ENCODE measurements at regions not wholly inside any gene's neighbourhood (a gene's known extent, or its start where the extent isn't known, plus 50 kb on each side); places are given as distances from the start of the nearest gene placed in this dataset.

DNA sequence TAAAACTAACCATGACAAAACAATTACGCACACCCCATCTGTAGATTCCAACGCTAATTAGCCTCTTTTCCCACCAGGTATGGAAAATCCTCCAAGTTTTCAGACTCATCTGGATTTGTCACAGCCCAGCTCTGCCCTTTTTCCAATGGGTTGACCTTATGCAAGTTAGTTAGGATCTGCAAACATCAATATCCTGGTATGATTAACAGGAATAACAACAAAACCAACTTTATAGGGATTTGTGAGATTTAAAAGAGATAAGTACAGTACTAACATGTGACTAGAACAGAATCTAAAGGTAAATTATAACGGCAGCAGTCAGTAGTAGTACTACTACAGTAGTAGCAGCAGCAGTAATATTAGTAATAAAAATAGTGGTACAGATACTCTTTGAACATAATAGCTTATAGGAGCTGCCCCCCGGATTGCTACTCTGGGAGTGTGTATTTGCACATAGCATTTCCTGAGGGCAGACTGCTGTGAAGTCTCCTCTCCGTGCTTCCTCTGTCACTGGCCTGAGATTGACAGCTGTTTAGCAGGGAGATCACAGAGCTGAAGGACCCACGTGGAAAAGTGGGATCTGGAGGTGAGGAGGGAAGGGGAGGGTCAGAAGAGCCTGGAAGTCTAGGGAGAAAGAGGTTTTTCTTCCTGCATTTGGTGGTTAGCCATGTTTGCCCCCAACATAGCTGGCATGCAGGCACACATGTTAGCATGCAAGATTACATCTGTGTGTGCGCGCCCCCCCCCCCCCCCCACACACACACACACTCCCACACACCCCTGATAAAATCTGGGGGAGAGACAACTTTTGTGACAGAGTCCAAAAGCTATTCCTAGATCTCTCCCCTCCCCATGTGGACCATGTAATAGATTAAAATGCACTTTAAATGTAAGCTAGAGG lies 73.3 kb upstream of the FAM171A1 start:
- Mint-ChIP-seq H3K9me3 (no peaks in the 10 kb centered on the region), H3K27ac (no peak overlapping the region), H3K36me3 (no peaks in the 10 kb centered on the region), H3K4me1 (ENCODE audit: low read depth) (peaks cover 4% of the 10 kb centered on the region), H3K4me3 (no peak overlapping the region), H3K27me3 (peaks cover 22% of the 10 kb centered on the region)
- ChIA-PET POLR2A (interaction anchor here (0.6 kb wide), 1 partner anchor 145 kb away, joined by 3 read pairs; no protein-coding TSS in a partner anchor), CTCF (interaction anchor here (1.0 to 2.0 kb wide), 2 partner anchors 11 to 24 kb away, joined by 3 to 6 read pairs; no protein-coding TSS in a partner anchor)
- DNase-seq = no peak
- intact Hi-C loops (cut with micrococcal nuclease) = no loop called here

DNA sequence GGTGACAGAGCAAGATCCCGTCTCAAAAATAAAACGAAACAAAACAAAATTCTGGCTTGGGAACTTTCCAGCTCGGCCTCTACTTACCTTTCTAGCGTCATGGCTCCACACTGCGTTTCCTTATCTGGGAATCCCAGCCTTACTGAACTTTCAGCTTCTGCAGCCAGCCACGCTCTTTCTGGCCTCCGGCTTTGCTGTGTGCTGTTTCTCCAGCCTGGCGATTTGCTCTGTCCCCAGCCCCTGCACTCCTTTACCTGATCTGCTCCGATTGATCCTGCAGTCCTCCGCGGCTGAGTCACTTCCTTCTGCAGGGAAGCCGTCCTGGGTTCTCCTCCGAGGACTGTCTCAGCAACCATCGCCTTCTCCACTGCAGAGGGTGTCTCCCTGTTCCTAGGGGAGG lies 71.0 kb upstream of the FAM171A1 start:
- H3K4me3 Mint-ChIP-seq = no peak overlapping the region
- H3K4me1 Mint-ChIP-seq (ENCODE audit: low read depth) = peaks cover 5% of the 10 kb centered on the region
- no peak for DNase-seq
- intact Hi-C loops (cut with micrococcal nuclease) = no loop called here
- ChIA-PET POLR2A (no interaction called here), CTCF (no interaction called here)
- H3K9me3 Mint-ChIP-seq = no peaks in the 10 kb centered on the region
- H3K36me3 Mint-ChIP-seq = no peaks in the 10 kb centered on the region
- no peak overlapping the region for H3K27ac Mint-ChIP-seq
- H3K27me3 Mint-ChIP-seq = peaks cover 30% of the 10 kb centered on the region

DNA sequence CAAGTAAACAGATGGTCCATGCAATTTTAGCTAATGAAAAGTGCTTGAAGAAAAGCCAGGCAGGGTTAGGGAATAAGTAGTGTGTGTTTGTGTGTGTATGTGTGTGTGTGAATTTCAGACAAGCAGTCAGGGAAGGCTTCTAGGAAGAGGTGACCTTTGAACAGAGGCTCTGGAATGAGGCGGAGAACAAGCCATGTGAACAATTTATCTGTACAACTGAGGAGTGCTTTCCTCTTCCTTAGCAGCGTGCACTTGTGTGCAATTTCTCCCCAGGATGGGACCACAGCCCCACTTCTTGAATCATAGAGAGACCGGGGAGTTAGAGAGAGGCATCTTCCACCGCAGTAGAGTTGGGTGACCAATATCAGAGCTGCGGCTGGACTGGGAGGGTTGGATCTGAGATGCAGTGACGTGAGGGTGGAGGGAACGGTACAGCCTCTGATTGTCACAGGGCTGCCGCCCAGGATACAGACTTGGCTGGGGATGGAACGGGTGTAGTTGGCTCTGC lies 69.2 kb upstream of the FAM171A1 start:
- DNase-seq = no peak

DNA sequence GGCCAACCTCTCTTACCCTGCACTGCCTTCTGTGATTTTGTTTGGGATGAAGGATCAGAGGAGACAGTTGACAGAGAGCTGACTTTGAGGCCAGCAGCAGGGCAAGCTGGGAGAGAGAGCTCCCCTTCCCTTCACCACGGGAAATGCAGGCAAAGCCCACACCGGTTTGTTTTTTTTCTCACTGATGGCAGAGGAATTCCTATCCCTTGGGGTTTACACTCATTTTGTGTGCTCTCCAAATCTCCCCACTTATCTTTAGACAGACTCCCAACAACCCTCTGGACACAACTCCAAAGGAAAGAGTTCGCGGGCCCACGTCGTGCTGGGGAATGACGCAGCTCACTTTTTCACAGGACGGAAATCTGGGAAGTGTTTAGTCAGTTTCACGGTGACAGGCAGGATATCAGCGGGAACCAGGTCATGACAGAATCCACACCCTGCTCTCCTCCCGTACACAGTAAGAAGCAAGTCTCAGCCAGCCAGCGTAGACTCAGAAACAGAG lies 68.3 kb upstream of the FAM171A1 start:
- H3K36me3 Mint-ChIP-seq = no peaks in the 10 kb centered on the region
- ChIA-PET CTCF (interaction anchor here (1.0 to 1.2 kb wide), 2 partner anchors 10 to 148 kb away, joined by 3 to 6 read pairs; no protein-coding TSS in a partner anchor), POLR2A (no interaction called here)
- no peak for DNase-seq
- peaks cover 9% of the 10 kb centered on the region for H3K4me1 Mint-ChIP-seq (ENCODE audit: low read depth)
- intact Hi-C loops (cut with micrococcal nuclease) = loop anchor here (10.0 kb wide), 1 partner anchor 385 kb away; no protein-coding TSS in a partner anchor
- H3K27me3 Mint-ChIP-seq = peaks cover 32% of the 10 kb centered on the region
- no peak overlapping the region for H3K27ac Mint-ChIP-seq
- no peak overlapping the region for H3K4me3 Mint-ChIP-seq
- H3K9me3 Mint-ChIP-seq = no peaks in the 10 kb centered on the region

More for the DNA sequence above, 69.2 kb upstream of the FAM171A1 start:
- H3K27me3 Mint-ChIP-seq = peaks cover 36% of the 10 kb centered on the region
- no peaks in the 10 kb centered on the region for H3K36me3 Mint-ChIP-seq
- H3K27ac Mint-ChIP-seq = no peak overlapping the region
- ChIA-PET CTCF (interaction anchor here (1.1 to 1.2 kb wide), 2 partner anchors 11 to 20 kb away, joined by 4 to 6 read pairs; no protein-coding TSS in a partner anchor), POLR2A (no interaction called here)
- H3K4me3 Mint-ChIP-seq = no peak overlapping the region
- H3K4me1 Mint-ChIP-seq (ENCODE audit: low read depth) = peaks cover 5% of the 10 kb centered on the region
- H3K9me3 Mint-ChIP-seq = no peaks in the 10 kb centered on the region
- intact Hi-C loops (cut with micrococcal nuclease) = no loop called here

DNA sequence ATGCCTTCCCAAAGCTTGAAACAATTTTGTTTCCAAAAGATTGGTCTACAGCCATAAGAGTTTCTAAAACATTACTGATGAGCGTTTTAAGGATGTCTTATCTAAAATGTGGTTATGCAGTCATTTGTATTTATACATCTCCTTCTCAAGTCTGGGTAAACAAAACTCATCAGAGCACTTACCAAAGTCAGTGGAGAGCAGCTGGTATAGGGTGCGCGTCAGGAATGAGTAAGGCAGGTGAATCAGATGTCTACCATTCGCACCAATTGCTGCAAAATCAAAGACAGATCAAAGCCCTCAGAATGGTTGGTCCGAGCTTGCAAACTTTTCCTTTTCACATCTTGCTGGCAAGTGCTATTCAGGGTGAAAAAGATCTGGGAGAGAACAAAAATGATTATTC lies 65.6 kb upstream of the FAM171A1 start:
- Mint-ChIP-seq H3K4me3 (no peak overlapping the region), H3K9me3 (no peaks in the 10 kb centered on the region), H3K27me3 (peaks cover 32% of the 10 kb centered on the region), H3K36me3 (no peaks in the 10 kb centered on the region), H3K27ac (no peak overlapping the region), H3K4me1 (ENCODE audit: low read depth) (peaks cover 9% of the 10 kb centered on the region)
- intact Hi-C loops (cut with micrococcal nuclease) = loop anchor here (10.0 kb wide), 1 partner anchor 388 kb away; no protein-coding TSS in a partner anchor
- ChIA-PET POLR2A (no interaction called here), CTCF (no interaction called here)
- DNase-seq = no peak

DNA sequence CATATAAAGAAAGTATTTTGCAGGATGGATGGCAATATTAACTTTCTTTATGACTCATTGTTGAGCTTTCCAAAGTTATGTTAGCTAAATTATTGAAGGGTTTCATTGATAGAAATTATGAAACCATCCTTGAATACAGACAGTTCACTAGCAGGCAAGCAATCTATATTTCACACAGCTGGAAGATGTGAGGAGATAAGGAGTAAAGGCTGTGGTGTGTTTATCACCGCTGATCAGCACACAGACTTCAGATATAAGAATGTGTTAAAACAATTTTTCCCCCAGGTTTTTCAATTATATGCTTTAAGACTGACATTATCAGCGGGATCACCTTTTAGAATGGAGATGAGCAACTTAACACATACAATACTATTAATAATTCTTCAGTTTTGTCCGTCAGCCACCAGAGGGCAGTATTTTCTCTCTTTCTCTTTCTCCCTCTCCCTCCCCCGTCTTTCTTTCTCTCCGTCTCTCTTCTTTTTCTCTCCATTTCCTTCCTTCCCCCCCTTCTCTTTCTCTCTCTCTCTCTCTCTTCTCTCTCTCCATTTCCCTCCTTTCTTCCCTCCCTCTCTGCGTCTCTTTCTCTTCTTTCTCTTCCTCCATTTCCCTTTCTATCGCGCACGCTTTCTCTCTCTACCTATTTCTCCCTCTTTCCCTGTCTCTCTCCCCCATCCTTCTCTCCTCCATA lies 62.9 kb upstream of the FAM171A1 start:
- Mint-ChIP-seq H3K27me3 (peaks cover 17% of the 10 kb centered on the region), H3K27ac (no peak overlapping the region), H3K4me1 (ENCODE audit: low read depth) (peaks cover 3% of the 10 kb centered on the region), H3K36me3 (no peaks in the 10 kb centered on the region), H3K9me3 (no peaks in the 10 kb centered on the region), H3K4me3 (peak overlapping the region; percentile 48)
- intact Hi-C loops (cut with micrococcal nuclease) = loop anchor here (5.0 to 10.0 kb wide), 3 partner anchors 293 to 391 kb away; no protein-coding TSS in a partner anchor
- DNase-seq = peak; percentile 14
- POLR2A ChIA-PET = no interaction called here
- CTCF ChIA-PET = interaction anchor here (0.7 to 1.5 kb wide), 12 partner anchors 9 to 311 kb away, joined by 3 to 11 read pairs (median 3); partner anchors contain the start of gene ITGA8

DNA sequence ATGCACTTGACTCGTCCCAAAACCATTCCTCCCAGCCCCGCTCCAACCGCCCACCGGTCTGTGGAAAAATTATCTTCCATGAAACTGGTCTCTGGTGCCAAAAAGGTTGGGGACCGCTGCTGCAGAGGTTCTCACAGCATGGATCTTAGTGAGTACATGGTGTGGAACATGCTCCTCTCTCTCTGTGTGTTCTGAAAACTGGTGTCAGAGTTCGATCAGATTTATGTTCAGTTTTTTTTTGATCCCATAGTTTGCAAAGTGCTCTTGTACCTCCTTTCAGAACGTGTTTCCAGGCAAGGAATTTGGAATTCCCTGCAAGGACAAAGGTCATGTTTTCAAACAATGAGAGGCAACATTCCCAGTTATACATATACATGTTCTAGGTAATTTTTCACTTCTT lies 61.2 kb upstream of the FAM171A1 start:
- H3K9me3 Mint-ChIP-seq = no peaks in the 10 kb centered on the region
- peaks cover 12% of the 10 kb centered on the region for H3K27me3 Mint-ChIP-seq
- ChIA-PET CTCF (no interaction called here), POLR2A (no interaction called here)
- H3K36me3 Mint-ChIP-seq = no peaks in the 10 kb centered on the region
- H3K4me1 Mint-ChIP-seq (ENCODE audit: low read depth) = peaks cover 3% of the 10 kb centered on the region
- intact Hi-C loops (cut with micrococcal nuclease) = loop anchor here (5.0 to 10.0 kb wide), 3 partner anchors 295 to 393 kb away; no protein-coding TSS in a partner anchor
- no peak overlapping the region for H3K27ac Mint-ChIP-seq
- no peak overlapping the region for H3K4me3 Mint-ChIP-seq
- no peak for DNase-seq

DNA sequence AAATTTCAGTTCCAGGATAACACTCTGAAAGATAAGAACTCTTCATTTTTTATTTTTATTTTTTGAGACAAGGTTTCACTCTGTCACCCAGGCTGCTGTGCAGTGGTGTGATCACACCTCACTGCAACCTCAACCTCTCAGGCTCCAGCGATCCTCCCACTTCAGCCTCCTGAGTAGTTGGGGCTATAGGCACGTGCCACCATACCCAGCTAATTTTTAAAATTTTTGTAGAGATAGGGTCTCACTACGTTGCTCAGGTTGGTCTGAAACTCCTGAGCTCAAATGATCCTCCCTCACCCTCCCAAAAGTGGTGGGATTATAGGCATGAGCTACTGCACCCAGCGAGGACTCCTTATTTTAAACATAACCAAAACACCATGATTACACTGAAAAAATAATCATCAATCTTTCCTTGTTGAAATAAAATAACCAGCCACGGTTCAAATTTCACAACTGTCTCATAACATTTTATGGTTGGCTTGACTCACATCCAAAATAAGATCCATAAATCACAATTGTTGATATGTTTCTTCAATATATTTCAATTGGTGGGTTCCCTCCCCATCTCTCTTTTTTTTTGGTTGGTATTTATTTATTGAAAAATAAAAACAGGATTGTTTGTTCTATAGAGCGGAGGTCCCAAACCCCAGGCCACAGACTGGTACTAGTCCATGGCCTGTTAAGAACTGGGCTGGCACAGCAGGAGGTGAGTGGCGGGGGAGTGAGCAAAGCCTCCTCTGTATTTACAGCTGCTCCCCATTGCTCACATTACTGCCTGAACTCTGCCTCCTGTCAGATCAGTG lies 60.1 kb upstream of the FAM171A1 start:
- intact Hi-C loops (cut with micrococcal nuclease) = loop anchor here (5.0 to 10.0 kb wide), 3 partner anchors 296 to 394 kb away; no protein-coding TSS in a partner anchor
- H3K9me3 Mint-ChIP-seq = no peaks in the 10 kb centered on the region
- POLR2A ChIA-PET = no interaction called here

DNA sequence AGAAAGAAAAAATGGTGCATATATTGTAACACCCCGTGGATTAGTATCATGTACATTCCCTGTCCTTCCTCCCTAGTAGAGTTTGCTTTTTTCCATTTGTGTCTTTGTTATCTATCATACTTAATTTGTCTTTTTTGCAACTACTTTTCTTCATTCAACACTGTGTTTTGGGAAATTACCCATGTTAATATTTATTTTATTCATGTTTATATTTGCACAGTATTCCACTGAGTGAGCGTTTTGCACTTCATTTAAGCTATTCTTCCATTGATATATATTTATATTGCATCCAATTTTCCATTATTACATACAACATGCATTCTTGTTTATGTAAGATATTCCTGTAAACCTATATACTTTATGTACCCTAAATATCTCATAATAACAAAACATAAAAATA lies 57.6 kb upstream of the FAM171A1 start:
- no peak overlapping the region for H3K27ac Mint-ChIP-seq
- CTCF ChIA-PET = interaction anchor here (0.6 to 1.9 kb wide), 2 partner anchors 11 to 93 kb away, joined by 3 to 6 read pairs; no protein-coding TSS in a partner anchor
- H3K36me3 Mint-ChIP-seq = no peaks in the 10 kb centered on the region
- H3K4me1 Mint-ChIP-seq (ENCODE audit: low read depth) = no peaks in the 10 kb centered on the region
- H3K9me3 Mint-ChIP-seq = no peaks in the 10 kb centered on the region
- intact Hi-C loops (cut with micrococcal nuclease) = no loop called here
- POLR2A ChIA-PET = no interaction called here
- H3K27me3 Mint-ChIP-seq = peaks cover 4% of the 10 kb centered on the region
- no peak overlapping the region for H3K4me3 Mint-ChIP-seq
- DNase-seq = no peak

More for the DNA sequence above, 60.1 kb upstream of the FAM171A1 start:
- CTCF ChIA-PET = interaction anchor here (1.0 kb wide), 1 partner anchor 10 kb away, joined by 3 read pairs; no protein-coding TSS in a partner anchor
- no peaks in the 10 kb centered on the region for H3K36me3 Mint-ChIP-seq
- peaks cover 3% of the 10 kb centered on the region for H3K4me1 Mint-ChIP-seq (ENCODE audit: low read depth)
- no peak overlapping the region for H3K27ac Mint-ChIP-seq
- no peak for DNase-seq
- H3K27me3 Mint-ChIP-seq = peaks cover 7% of the 10 kb centered on the region
- H3K4me3 Mint-ChIP-seq = no peak overlapping the region

DNA sequence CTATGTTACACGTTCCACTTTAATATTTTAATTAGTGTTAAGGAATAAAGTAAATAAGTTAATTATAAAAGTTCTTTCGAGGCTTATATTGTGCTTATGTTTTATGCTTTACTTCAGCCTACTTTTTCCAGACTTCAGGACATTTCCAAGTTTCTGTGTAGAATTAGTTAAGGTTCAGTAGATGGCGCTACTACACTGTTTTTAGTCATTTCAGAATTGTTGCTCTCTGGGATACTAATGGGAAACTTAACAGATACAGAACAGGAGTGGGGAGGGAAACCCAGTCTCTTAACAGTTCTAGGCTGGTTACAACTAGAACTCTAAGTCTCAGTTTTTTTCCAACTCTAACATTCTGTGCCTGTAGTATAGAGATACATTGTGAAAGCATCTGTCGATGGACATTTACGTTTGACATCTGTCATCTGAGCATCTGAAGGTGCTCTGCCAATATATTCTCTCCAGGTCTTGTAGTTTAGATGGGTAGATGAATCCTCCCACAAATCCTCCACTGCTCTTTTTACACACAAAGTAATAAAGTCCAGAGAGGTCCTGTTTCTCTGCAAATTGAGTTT lies 56.8 kb upstream of the FAM171A1 start:
- POLR2A ChIA-PET = no interaction called here

DNA sequence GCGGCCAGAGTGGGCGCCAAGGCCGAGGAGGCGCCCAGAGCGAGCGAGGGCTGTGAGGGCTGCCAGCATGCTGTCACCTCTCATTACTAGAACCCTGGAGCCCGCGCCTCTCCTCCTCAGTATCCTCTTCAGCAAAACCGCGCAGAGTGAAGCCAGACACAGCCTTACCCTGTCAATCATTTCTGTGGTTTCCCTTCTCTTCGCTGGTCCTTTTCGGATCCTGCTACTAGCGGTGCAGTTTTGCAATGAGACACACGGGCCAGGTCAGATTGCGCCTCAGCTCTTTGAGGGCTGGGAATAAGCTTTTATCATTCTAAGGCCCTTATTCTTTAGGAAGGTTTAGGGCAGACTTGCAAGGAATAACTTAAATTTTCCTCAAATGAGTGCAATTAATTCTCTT lies 55.5 kb upstream of the FAM171A1 start:
- CTCF ChIA-PET = no interaction called here
- Mint-ChIP-seq H3K4me3 (no peak overlapping the region), H3K36me3 (no peaks in the 10 kb centered on the region), H3K4me1 (ENCODE audit: low read depth) (no peaks in the 10 kb centered on the region), H3K9me3 (no peaks in the 10 kb centered on the region), H3K27me3 (peaks cover 2% of the 10 kb centered on the region), H3K27ac (no peak overlapping the region)
- intact Hi-C loops (cut with micrococcal nuclease) = no loop called here
- no peak for DNase-seq
- POLR2A ChIA-PET = no interaction called here

More for the DNA sequence above, 56.8 kb upstream of the FAM171A1 start:
- no peaks in the 10 kb centered on the region for H3K36me3 Mint-ChIP-seq
- CTCF ChIA-PET = interaction anchor here (0.6 to 1.9 kb wide), 3 partner anchors 12 to 214 kb away, joined by 3 to 6 read pairs (median 3); no protein-coding TSS in a partner anchor
- no peak for DNase-seq
- H3K4me3 Mint-ChIP-seq = no peak overlapping the region
- intact Hi-C loops (cut with micrococcal nuclease) = no loop called here
- H3K27me3 Mint-ChIP-seq = peaks cover 4% of the 10 kb centered on the region
- no peak overlapping the region for H3K27ac Mint-ChIP-seq
- no peaks in the 10 kb centered on the region for H3K4me1 Mint-ChIP-seq (ENCODE audit: low read depth)
- H3K9me3 Mint-ChIP-seq = no peaks in the 10 kb centered on the region

Data from activated CD4-positive, alpha-beta memory T cell treated with anti-CD3 and anti-CD28 coated beads for 36 hours (primary cell).